ENCODE measurements at regions not wholly inside any gene's neighbourhood (a gene's known extent, or its start where the extent isn't known, plus 50 kb on each side); places are given as distances from the start of the nearest gene placed in this dataset.

GRCh38 chr3:137948400-137949072 is 61.4 kb upstream of the CLDN18 start:
- TF ChIP-seq CTCF (IDR thresholded peaks at IDR 0.05; ENCODE audit: insufficient read depth, low read length) = no peak
- no peak for DNase-seq (ENCODE audit: low read depth)

GRCh38 chr3:137958636-137959035 is 51.3 kb upstream of the CLDN18 start:
- no peak overlapping the region for H3K4me3 ChIP-seq (ENCODE audit: low read depth, low read length)
- DNase-seq (ENCODE audit: low read depth) = no peak
- TF ChIP-seq CTCF (IDR thresholded peaks at IDR 0.05; ENCODE audit: insufficient read depth, low read length) = no peak

More at GRCh38 chr3:137948400-137949072, 61.4 kb upstream of the CLDN18 start:
- no peak overlapping the region for H3K4me3 ChIP-seq (ENCODE audit: low read depth, low read length)
